ENCODE measurements at regions not wholly inside any gene's neighbourhood (a gene's known extent, or its start where the extent isn't known, plus 50 kb on each side); places are given as distances from the start of the nearest gene placed in this dataset.

GRCh38 chr2:150293771-150294170 is 193.7 kb downstream of the RND3 start:
- Histone ChIP-seq H3K9me3 (replicated peaks; ENCODE audit: control insufficient read depth, insufficient read depth, low read depth, low read length) (no peaks in the 10 kb centered on the region), H4K20me1 (replicated peaks; ENCODE audit: control insufficient read depth, insufficient read depth, low read length) (no peaks in the 10 kb centered on the region), H3K9ac (ENCODE audit: insufficient read depth in 1 of 2, low read depth in 2 of 2, low read length in 2 of 2) (no peak overlapping the region), H3K4me1 (replicated peaks in 1 of 2; ENCODE audit: control insufficient read depth in 2 of 2, insufficient read depth in 2 of 2, low read length in 2 of 2) (no peaks in the 10 kb centered on the region), H3K4me3 (no peak overlapping the region), H3K9me1 (ENCODE audit: control insufficient read depth, insufficient read depth, low read length) (no peaks in the 10 kb centered on the region), H3K79me2 (ENCODE audit: control insufficient read depth, insufficient read depth, low read length) (no peaks in the 10 kb centered on the region), H3K4me2 (ENCODE audit: insufficient read depth, low read length) (no peak overlapping the region), H3K27me3 (ENCODE audit: control insufficient read depth in 2 of 2, insufficient read depth in 2 of 2, low read length in 2 of 2) (no peaks in the 10 kb centered on the region), H3K27ac (ENCODE audit: extremely low read depth, low read depth, low read length) (no peak overlapping the region), H2AFZ (ENCODE audit: low read depth, low read length) (no peak overlapping the region), H3K36me3 (ENCODE audit: control insufficient read depth, insufficient read depth, low read length) (no peaks in the 10 kb centered on the region)
- POLR2A ChIA-PET, result no interaction called here
- FAIRE-seq (no peak), DNase-seq (ENCODE audit: extremely low read depth in 1 of 4, low spot score in 3 of 4) (no peak), ATAC-seq (no peak)
- TF ChIP-seq BMI1 (IDR thresholded peaks at IDR 0.05; ENCODE audit: low read length), result no peak
- no peak for TF ChIP-seq ZNF586 (CRISPR knock-in tag; conservative IDR thresholded peaks at IDR 0.05)
- no peak for TF ChIP-seq HBP1 (CRISPR knock-in tag; IDR thresholded peaks at IDR 0.05)
- TF ChIP-seq ZNF232 (CRISPR knock-in tag; IDR thresholded peaks at IDR 0.05), result no peak
- TF ChIP-seq SMAD1 (IDR thresholded peaks at IDR 0.05; ENCODE audit: low read depth, low read length, partially characterized antibody), result no peak
- CTCF ChIA-PET (ENCODE audit: low intra/inter-chr PET ratio), result no interaction called here
- intact Hi-C loops (cut with micrococcal nuclease) (no loop called here), in situ Hi-C loops (cut with MboI) (no loop called here)
- WGBS (ENCODE audit: insufficient coverage, low coverage, missing lambda C conversion rate), result 1% methylated on average over 4 of the region's 4 CpGs
- BruUV-seq (replicated peaks), result no TSS peak

- POLR2A ChIA-PET, result no interaction called here
- no peak overlapping the region for H3K27ac ChIP-seq (ENCODE audit: extremely low read depth, low read depth, low read length)
- H3K9ac ChIP-seq (ENCODE audit: insufficient read depth in 1 of 2, low read depth in 2 of 2, low read length in 2 of 2), result no peak overlapping the region
- TF ChIP-seq SMARCE1 (IDR thresholded peaks at IDR 0.05) (no peak), ZKSCAN1 (IDR thresholded peaks at IDR 0.05; ENCODE audit: low read depth, low read length) (no peak), ZBTB33 (CRISPR knock-in tag; IDR thresholded peaks at IDR 0.05) (no peak), ZNF780A (CRISPR knock-in tag; IDR thresholded peaks at IDR 0.05) (no peak), HNRNPLL (IDR thresholded peaks at IDR 0.05; ENCODE audit: low read depth, low read length, poor library complexity, severe bottlenecking) (no peak)
- H3K4me1 ChIP-seq (replicated peaks in 1 of 2; ENCODE audit: control insufficient read depth in 2 of 2, insufficient read depth in 2 of 2, low read length in 2 of 2), result no peaks in the 10 kb centered on the region
- no peaks in the 10 kb centered on the region for H3K79me2 ChIP-seq (ENCODE audit: control insufficient read depth, insufficient read depth, low read length)
- H3K4me2 ChIP-seq (ENCODE audit: insufficient read depth, low read length), result no peak overlapping the region
- DNase-seq (ENCODE audit: extremely low read depth in 1 of 4, low spot score in 3 of 4) (no peak), ATAC-seq (no peak), FAIRE-seq (no peak)
- intact Hi-C loops (cut with micrococcal nuclease) (no loop called here), in situ Hi-C loops (cut with MboI) (no loop called here)
- no peaks in the 10 kb centered on the region for H3K36me3 ChIP-seq (ENCODE audit: control insufficient read depth, insufficient read depth, low read length)
- BruUV-seq (replicated peaks), result no TSS peak
- CTCF ChIA-PET (ENCODE audit: low intra/inter-chr PET ratio), result no interaction called here
- H3K27me3 ChIP-seq (ENCODE audit: control insufficient read depth in 2 of 2, insufficient read depth in 2 of 2, low read length in 2 of 2), result no peaks in the 10 kb centered on the region
- no peaks in the 10 kb centered on the region for H3K9me1 ChIP-seq (ENCODE audit: control insufficient read depth, insufficient read depth, low read length)
- H3K4me3 ChIP-seq, result no peak overlapping the region
- H2AFZ ChIP-seq (ENCODE audit: low read depth, low read length), result no peak overlapping the region
- no peaks in the 10 kb centered on the region for H4K20me1 ChIP-seq (replicated peaks; ENCODE audit: control insufficient read depth, insufficient read depth, low read length)
- no peaks in the 10 kb centered on the region for H3K9me3 ChIP-seq (replicated peaks; ENCODE audit: control insufficient read depth, insufficient read depth, low read depth, low read length)
- WGBS (ENCODE audit: insufficient coverage, low coverage, missing lambda C conversion rate), result 0% methylated on average over 1 of the region's 1 CpG
Measured at GRCh38 chr2:150292807-150293206, 194.7 kb downstream of the RND3 start.

Data from K562 (cell line).